Head of caudate nucleus (tissue), 42 donors: ENCODE measurements at regions not wholly inside any gene's neighbourhood (a gene's known extent, or its start where the extent isn't known, plus 50 kb on each side); places are given as distances from the start of the nearest gene placed in this dataset.

Source experiments
- DNase-seq, 42 donors: peaks; one replicate each; pipeline versions ENCODE4 v3.0.0 to v3.0.0-alpha.2; 2020 to 2021; ENCODE audit warnings: mixed read lengths in 7 of 42
- intact Hi-C: fragments of 100-400 bp; cut with DNase I; formaldehyde crosslinking; loops from one replicate; pipeline ENCODE4 v1.15.0; 2022

DNA sequence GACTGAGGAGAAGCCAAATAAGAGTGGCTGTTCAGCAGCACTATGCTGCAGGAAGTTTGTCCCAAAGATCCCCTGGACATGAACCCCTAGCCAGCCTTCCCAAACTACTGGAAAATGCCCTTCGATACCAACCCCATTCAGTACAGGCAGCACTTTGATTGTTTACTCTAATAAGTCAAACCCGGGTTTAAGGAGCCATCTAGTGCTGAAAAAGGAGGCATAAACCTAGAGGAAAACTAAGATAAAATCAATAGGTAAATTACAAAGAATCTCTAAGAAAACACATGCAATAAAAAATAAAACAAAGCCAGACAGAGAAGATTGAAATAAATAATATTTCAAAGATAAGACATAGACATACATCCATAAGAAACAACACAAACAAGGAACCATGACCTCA is 771.6 kb downstream of the RPS29 start:
- no peak for DNase-seq
- intact Hi-C loops = no loop called here

DNA sequence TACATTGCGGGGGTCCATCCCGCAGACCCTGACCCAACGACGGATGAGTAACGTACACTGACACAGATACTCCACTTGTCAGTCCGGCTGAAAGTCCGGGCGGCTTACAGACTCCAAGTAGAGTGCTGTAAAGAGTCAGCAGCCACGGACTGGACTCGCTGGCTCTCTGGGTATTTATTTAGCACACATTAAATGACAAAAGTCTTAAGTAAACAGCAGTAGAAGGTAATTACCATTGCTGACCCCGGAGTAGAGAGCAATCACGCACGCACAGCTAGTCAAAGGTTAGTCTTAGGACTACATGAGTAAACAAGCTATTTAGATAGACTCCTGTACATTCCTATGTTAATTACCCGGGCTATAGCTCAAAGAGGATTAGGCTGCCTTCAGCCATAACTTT is 780.9 kb downstream of the RPS29 start:
- no peak for DNase-seq
- intact Hi-C loops = no loop called here

DNA sequence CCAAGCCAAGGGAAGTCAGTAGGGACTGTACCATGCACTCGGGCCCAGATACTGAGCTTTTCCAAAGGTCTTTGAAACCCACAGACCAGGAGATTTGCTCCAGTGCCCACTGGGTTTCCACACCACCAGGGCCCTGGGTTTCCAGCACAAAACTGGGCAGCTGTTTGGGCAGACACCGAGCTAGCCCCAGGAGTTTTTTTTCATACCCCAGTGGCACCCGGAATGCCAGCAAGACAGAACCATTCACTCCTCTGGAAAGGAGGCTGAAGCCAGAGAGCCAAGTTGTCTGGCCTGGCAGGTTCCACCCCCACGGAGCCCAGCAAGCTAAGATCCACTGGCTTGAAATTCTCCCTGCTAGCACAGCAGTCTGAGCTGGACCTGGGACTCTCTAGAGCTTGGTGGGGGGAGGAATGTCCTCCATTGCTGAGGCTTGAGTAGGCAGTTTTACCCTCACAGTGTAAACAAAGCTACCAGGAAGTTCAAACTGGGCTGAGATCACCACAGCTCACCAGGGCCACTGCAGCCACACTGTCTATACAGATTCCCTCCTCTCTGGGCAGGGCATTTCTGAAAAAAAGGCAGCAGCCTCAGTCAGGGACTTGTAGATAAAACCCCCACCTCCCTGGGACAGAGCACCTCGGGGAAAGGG is 793.7 kb downstream of the RPS29 start:
- no peak for DNase-seq
- intact Hi-C loops = no loop called here

DNA sequence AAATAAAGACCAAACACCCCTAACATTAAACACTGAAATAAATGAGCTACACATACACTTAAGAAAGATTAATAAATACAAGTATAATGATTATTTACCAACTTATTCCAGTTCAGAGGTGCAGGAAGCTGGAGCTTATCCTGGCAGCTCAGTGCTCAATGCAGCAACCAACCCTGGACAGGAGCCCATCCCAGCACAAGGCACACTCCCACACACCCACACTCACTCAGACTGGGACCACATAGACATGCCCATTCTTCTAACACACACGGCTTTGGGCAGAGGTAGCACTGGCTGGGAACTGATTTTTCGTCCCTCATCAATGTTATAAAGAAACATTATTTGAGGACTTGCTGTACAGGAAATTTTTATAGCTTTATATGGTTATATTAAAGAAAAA is 797.4 kb downstream of the RPS29 start:
- intact Hi-C loops = no loop called here
- DNase-seq = no peak

DNA sequence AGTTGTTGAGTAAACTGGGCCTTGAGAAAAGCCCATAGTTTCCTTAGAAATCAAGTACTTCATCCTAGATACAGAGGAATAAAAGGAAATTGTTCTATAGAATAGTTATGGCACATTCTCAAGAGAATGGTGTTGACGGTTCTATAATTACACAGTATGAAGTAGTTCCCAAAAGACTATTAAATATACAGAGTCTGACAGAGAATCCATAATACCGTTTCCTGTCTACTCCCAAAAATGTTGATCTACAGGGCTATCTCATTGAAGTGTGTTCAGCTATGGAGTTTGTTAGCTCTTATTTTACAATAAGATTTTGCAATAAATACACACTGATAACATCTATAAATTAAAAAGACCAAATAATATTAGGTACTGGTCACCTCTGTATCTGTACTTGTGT is 799.7 kb downstream of the RPS29 start:
- intact Hi-C loops = no loop called here
- DNase-seq = no peak

DNA sequence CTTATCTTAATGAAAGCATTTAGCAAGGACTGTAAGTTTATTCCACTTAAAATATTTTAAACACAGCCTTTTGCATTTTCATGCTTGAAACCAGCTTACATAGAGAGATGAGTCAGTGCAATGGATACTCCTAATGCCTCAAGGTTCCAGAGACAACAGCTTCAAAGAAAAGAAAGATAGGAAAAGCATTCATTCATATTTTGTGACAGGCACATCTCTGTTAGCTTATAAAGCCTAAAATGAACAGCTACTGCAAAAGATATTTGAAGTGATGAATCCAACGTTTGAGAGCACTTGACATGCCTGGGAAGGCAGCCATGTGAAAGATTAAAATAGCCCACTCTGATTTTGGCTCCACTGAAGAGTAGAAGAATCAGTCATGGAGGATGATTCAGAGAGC is 814.5 kb downstream of the RPS29 start:
- peak in 11 of 42 donors; percentile 3 to 53 (median 18) for DNase-seq
- intact Hi-C loops = no loop called here

DNA sequence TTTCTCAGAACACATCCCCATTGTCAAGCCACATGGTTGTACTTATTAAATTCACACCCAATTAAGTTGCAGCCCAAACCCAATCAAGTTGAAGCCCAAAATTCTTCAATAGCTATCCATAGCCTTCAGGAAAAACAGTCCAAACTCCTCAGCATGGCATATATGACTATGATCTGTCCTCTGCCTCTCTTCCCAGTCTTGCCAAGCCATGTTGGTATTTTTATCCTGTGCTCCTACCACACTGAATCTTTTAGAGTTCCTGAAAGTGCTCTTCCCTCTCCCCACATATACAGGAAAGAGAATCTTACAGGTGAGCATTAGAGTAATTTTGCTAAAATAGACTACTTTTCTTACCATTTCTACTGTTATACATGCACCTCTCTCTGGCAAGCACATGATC is 834.9 kb downstream of the RPS29 start:
- intact Hi-C loops = no loop called here
- no peak for DNase-seq

DNA sequence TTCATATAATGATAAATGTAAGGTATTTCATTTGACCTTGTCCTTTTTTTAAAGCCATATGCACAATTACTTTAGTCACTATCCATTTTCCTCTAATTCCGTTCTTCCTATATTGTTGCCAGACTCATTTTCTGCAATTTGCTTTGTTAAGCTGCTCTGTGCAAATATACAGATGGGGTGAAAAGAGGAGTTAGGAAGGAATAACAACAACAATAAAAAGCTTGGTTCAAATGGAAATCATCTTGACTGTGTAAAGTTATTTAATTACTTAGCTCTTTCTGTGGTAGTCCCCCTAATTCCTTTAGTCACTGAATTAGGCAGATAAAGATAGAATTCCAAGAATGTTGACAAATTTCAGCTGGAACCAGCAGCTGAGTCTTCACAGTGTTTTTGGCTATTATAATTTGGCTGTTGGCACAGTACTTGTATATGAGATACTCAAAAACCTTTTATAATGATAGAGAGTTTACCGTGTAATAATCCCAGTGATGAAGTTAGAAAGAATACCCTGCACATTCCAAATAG is 838.0 kb downstream of the RPS29 start:
- intact Hi-C loops = no loop called here
- no peak for DNase-seq

DNA sequence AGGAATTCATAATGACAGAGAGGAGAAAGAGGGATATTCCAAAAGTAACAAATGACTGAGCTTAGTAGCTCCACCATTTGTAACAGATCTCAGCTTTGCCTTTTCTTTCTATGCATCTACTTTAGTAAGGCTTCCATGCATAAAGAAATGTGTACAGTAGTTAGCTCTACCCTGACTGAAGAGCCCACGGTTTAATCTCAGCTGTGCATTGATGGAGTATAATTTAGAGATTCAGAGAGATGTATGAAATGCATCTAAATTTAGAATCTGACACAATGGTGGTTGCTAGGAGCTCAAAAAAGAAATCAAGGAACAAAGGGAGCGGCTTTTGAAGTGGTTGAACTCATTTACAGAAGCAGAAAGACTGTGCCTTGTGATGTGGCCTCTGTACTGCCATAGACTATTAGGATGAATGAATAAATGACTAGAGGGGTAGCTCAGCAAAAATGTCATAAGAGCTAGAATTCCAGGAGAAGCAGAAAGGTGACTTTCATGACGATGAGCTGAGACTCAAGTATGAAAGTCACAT is 838.6 kb downstream of the RPS29 start:
- intact Hi-C loops = no loop called here
- peak in 4 of 42 donors; percentile 2 to 42 (median 10) for DNase-seq

DNA sequence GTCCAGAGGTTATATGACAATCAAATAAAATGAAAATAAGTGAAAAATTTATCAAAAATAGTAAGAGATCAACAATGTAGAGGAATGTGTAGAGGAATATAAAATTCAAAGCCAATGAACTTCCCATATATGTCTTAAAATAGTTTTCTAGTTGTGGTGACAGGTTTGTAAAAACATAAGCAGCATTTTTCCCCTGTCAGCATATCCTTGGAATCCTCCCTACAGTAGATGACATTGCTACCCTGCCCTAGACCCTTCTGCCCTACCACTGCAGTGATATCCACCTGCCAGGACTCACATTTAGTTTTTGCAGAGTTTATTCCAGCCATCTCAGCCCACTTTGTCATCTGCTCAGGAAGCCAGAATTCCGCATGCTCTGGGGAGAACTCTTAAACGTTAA is 842.0 kb downstream of the RPS29 start:
- no peak for DNase-seq
- intact Hi-C loops = no loop called here

DNA sequence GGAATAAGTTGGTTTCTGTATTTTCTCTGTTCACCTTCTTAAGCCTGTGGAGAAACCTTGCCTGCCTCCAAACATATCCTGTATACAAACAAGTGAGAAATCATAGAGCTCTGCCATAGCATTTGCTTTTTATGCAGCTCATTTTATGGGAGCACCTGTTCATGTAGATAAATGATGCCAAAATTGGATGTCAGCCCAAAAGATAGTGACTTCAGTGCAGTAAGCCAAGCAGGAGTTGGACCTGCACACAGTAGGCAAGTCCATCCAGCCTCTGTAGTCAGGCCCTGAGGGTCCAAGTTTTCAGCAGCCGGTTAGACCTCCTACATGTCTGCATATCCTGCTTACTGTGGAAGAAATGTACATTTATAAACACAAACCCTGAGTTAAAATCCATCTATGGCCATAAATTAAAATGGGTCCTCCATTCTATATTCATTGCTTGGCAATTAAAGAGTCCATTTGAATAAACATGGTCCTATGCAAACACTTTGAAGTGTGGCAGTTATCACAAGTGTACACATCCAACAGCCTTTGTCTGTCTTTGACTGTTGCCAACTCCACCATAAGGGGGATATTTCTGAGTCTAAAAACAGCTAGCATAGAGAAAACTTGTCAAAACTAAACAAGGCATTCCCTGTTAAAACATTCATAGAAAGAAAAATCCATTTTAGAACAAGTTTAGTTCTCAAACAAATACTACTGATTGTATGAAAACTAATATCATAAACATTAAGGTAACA is 847.8 kb downstream of the RPS29 start:
- DNase-seq = no peak
- intact Hi-C loops = no loop called here

DNA sequence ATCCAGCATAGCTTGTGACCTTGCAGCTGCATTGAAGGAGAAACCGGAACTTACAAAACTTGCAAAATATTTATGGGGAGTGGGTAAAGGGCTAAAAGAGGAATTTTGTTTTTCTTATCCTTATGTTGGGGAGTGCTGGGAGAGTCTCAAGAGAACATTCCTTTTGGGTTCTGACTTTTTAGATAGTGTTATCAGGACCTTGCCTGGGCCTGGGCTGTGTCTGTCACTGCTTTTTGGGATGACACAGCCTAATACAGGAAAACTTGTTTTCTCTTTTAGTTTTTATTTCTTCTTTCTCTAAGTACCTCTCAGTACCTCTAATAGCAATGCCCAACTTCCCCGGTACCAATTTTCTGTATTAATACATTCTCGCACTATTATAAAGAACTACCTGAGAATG is 850.6 kb downstream of the RPS29 start:
- intact Hi-C loops = no loop called here
- no peak for DNase-seq

DNA sequence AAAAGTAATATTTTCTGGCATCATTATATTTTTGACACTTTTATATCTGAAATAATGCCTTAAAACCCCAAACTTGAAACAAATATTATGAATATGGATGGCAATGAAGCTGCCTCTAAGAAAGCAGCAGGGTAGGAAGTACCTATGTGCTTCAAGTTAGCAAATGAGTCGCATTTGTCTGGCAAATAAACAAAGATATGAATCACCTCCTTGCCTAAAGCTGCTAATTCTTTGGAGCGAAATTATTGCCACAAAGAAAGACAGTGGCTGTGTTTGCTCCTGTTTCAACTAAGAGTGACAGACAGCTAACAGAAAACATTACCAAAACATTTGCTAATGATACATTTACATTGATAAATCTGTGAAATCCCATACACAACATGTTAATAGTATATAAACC is 854.9 kb downstream of the RPS29 start:
- intact Hi-C loops = no loop called here
- no peak for DNase-seq

DNA sequence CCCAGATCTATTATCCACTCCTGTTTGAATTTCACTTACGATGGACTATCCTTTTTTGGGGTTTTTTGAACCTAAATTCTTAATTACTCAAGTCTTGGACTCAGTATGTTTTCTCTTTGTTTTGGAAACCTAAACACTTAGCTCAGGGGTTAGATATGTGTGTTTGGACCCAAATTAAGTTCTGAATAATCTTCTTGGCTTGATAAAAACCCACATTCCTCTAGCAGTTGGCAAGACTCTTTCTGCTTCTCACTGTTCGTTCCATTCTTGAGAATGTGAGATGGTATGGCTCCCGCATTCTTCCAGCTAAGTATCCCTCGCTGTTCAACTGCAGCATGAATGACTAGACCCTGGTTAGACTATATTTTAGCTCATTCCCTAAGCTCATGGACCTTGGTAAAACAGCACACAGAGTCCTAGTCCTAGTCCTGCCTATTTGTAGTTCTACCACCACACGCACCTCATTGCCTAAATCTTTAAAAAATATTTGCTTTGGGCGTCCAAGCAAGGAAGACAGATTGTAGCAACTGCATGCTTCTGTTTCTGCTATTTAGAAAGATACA is 860.0 kb downstream of the RPS29 start:
- intact Hi-C loops = no loop called here
- DNase-seq = no peak

DNA sequence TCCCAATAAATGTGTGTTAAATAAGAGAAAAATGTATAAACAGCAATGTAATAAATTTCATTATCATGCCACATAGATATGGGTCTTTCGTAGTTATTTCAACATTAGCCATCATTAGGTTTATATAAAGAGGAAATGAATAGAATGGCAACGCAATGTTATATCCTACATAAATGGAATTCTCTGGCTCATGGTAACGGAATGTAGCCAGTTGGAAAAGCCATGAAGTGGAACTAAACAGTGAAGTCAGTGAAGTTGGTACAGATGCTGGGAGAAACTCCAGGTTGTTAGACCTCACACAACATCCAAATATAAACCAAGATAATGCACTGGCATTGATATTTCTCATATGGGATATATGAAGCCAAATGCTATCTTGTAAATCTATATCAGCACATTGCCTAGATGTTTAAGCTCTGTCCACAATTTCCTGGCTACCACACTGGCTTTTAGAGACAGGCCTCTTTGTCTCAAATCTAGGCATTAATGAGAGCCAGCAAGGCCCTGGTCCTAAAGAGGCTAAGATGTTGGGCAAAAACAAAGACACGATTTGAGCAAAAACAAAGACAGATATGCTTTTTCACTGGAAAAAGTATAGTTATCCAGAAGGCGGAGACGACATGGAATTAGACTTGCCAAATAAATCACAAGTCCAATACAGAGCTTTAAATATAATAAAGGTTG is 861.0 kb downstream of the RPS29 start:
- peak in 1 of 42 donors; percentile 3 for DNase-seq
- intact Hi-C loops = no loop called here

DNA sequence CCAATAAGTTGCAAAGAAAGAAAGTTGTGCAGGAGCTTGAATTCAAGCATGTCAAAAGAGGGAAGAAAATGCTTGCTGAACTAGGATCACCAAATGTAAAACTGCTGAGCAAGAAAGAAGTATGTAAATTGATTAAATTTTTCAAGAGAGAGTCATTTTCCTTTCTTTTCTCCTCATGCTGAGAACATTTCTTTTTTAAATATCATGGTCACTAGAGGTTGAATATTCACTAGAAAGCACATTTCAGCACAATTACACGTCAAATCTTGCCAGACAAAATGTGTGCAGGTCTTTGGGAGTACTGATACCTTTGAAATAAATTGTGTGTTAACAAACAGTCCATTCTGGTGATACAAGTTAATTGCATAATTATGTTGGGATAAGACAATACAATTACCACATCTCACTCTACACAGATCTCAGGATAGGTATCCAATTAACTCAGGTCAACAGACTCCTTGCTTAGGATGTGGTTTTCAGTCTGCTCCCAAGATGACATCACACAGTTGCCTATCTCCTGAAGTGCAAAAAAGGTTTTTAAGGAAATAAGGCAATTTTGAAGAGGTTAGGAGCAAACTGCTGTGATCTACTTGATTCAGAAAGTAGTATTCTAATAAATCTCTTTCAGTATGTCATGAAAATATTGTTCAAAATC is 862.2 kb downstream of the RPS29 start:
- DNase-seq = no peak
- intact Hi-C loops = no loop called here

DNA sequence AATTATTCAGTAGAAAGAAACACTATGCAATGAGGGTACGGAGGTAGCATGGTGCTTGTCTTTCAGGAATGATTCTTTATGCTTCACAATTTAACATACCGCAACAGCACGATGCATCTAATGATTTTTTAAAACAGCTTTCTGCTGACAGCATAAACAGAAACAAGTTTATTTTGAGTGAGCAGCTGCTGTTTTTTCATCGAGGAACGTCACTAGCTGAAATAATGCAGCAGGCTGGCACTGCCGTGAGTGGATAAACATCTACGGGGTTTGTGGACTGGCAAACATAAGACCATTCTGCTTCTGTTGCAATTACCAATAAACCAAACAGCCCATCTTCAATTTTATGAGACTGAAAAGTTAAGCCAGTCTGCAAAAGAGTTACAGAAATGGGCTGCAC is 871.8 kb downstream of the RPS29 start:
- no peak for DNase-seq
- intact Hi-C loops = no loop called here

DNA sequence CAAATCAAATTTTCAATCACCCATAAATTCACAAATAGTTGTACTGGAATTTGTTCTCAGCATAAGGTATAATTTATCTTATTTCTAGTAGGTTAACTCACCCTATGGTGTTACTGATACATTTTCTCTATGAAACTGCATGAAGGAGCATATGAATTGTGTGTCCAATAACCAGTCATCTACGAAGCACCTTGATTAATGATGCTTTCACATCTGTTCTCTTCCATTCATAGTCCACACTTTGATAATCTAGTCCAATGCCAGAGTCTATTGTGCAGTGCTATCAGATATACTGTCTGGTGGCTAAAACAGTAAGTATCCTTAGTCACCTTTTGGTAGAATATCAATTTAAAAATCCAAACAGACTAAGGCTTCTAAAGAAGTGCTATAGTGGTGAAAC is 876.0 kb downstream of the RPS29 start:
- DNase-seq = no peak
- intact Hi-C loops = no loop called here

DNA sequence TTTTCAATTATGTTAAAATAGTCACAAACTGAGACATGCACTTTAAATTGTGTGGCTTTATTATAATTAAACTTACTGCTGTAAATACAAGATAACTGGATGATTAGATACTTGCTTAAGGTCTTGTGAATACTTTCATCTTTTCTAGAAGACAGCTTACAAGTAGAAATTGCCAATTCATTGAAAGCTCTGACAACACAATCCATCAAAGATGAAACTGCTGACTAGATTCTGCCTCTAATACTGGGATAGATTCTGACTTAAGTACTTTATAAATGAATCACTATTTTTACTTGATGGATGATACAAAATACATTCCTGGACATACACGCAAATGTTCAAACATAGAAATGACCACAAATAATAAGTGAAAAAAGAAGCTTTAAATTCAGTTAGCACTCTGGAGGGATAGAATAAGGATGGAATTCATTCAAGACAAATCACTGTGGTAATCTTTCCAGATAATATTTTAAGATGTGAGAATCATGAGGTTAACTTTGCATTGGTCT is 876.8 kb downstream of the RPS29 start:
- intact Hi-C loops = no loop called here

More for the DNA sequence above, 876.8 kb downstream of the RPS29 start:
- no peak for DNase-seq
